ENCODE measurements at regions not wholly inside any gene's neighbourhood (a gene's known extent, or its start where the extent isn't known, plus 50 kb on each side); places are given as distances from the start of the nearest gene placed in this dataset.

- no peak for DNase-seq (ENCODE audit: low read depth)
- TF ChIP-seq, protein P1, sequence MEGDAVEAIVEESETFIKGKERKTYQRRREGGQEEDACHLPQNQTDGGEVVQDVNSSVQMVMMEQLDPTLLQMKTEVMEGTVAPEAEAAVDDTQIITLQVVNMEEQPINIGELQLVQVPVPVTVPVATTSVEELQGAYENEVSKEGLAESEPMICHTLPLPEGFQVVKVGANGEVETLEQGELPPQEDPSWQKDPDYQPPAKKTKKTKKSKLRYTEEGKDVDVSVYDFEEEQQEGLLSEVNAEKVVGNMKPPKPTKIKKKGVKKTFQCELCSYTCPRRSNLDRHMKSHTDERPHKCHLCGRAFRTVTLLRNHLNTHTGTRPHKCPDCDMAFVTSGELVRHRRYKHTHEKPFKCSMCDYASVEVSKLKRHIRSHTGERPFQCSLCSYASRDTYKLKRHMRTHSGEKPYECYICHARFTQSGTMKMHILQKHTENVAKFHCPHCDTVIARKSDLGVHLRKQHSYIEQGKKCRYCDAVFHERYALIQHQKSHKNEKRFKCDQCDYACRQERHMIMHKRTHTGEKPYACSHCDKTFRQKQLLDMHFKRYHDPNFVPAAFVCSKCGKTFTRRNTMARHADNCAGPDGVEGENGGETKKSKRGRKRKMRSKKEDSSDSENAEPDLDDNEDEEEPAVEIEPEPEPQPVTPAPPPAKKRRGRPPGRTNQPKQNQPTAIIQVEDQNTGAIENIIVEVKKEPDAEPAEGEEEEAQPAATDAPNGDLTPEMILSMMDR (IDR thresholded peaks at IDR 0.05; ENCODE audit: insufficient read depth, low read length): no peak
- no peak overlapping the region for H3K4me3 ChIP-seq (ENCODE audit: low read depth, low read length)
These were observed 538.3 kb upstream of the PKN2 start for GRCh38 chr1:88145752-88146151.

- DNase-seq (ENCODE audit: low read depth): no peak
- TF ChIP-seq, protein P1 (IDR thresholded peaks at IDR 0.05; ENCODE audit: insufficient read depth, low read length): no peak
- no peak overlapping the region for H3K4me3 ChIP-seq (ENCODE audit: low read depth, low read length)
These were observed 534.4 kb upstream of the PKN2 start for GRCh38 chr1:88149686-88150085.

- no peak for DNase-seq (ENCODE audit: low read depth)
- TF ChIP-seq, protein P1 (IDR thresholded peaks at IDR 0.05; ENCODE audit: insufficient read depth, low read length): no peak
- H3K4me3 ChIP-seq (ENCODE audit: low read depth, low read length): no peak overlapping the region
These were observed 533.7 kb upstream of the PKN2 start for GRCh38 chr1:88150330-88150729.

GRCh38 chr1:88163187-88163586 is 520.9 kb upstream of the PKN2 start:
- no peak overlapping the region for H3K4me3 ChIP-seq (ENCODE audit: low read depth, low read length)
- TF ChIP-seq, protein P1 (IDR thresholded peaks at IDR 0.05; ENCODE audit: insufficient read depth, low read length): no peak
- DNase-seq (ENCODE audit: low read depth): no peak

DNA sequence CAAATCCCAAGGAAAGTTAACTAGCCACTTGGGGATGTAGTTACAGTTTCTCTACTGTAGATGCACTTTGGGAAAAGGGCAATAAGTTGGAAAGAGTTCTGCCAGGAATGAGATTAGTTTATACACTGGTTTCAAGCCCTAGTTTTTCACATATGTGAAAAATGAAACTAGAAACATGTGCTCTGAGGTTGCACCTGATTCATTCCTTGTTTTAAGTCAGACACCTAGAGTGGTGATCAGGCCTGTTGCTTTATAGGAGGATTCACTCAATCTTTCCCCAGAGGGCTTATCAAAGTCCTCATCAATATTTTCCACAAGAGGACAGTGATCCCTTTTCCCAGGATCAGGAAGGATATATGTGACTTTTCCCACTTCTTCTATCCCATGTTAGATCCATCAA is 515.9 kb upstream of the PKN2 start:
- no peak for DNase-seq (ENCODE audit: low read depth)
- no peak overlapping the region for H3K4me3 ChIP-seq (ENCODE audit: low read depth, low read length)
- TF ChIP-seq, protein P1 (IDR thresholded peaks at IDR 0.05; ENCODE audit: insufficient read depth, low read length): no peak

DNA sequence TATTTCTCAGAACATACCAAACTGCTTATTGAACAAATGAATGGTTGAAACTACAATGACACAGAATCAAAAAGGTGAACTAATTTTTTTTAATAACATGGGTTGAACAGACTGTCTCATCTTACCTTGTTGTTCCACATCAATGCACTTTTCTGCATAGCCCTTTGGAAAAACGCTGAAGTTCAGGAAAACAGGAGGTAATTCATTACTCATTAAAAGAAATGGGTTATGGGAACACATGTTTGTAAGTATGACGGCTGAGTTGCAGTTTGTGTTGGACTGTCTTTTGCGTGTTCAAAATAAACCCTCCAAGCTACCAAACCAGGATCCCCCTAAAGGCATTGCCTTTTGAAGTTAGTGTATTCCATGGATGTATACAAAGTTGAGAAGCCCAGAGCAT is 514.9 kb upstream of the PKN2 start:
- TF ChIP-seq, protein P1 (IDR thresholded peaks at IDR 0.05; ENCODE audit: insufficient read depth, low read length): no peak
- no peak overlapping the region for H3K4me3 ChIP-seq (ENCODE audit: low read depth, low read length)
- DNase-seq (ENCODE audit: low read depth): no peak

GRCh38 chr1:88169939-88170338 is 514.1 kb upstream of the PKN2 start:
- no peak for DNase-seq (ENCODE audit: low read depth)
- H3K4me3 ChIP-seq (ENCODE audit: low read depth, low read length): no peak overlapping the region
- TF ChIP-seq, protein P1 (IDR thresholded peaks at IDR 0.05; ENCODE audit: insufficient read depth, low read length): no peak
